Fibroblast of lung (primary cell): ENCODE measurements at regions not wholly inside any gene's neighbourhood (a gene's known extent, or its start where the extent isn't known, plus 50 kb on each side); places are given as distances from the start of the nearest gene placed in this dataset.

Experiments used
- CTCF ChIP-seq, 2 donors: IDR thresholded peaks in 1 of 2; conservative IDR thresholded peaks in 1 of 2; 1 replicate in 1 of 2; 2 replicates in 1 of 2; pipeline ENCODE4 v1.5.1; 2011 to 2012; ENCODE audit warnings: low read length in 2 of 2, control low read depth in 1 of 2, inconsistent platforms in 1 of 2, low read depth in 1 of 2, mild to moderate bottlenecking in 1 of 2
- EZH2 ChIP-seq: IDR thresholded peaks from 2 replicates; pipeline ENCODE4 v1.5.1; 2012; ENCODE audit warnings: low read length, control low read depth, mild to moderate bottlenecking; ENCODE audit errors: missing control alignments

GRCh38 chr14:28902930-28903329 lies 136.3 kb downstream of the FOXG1 start:
- TF ChIP-seq CTCF (conservative IDR thresholded peaks at IDR 0.05 in 1 of 2, IDR thresholded peaks at IDR 0.05 in 1 of 2; ENCODE audit: low read depth in 1 of 2, low read length in 2 of 2) (no peak), EZH2 (no peak)
